Smooth muscle cell of the brain vasculature (primary cell): ENCODE measurements at regions not wholly inside any gene's neighbourhood (a gene's known extent, or its start where the extent isn't known, plus 50 kb on each side); places are given as distances from the start of the nearest gene placed in this dataset.

ENCODE experiments used
- DNase-seq: peaks from one replicate; pipeline ENCODE4 v3.0.0-alpha.2; 2012; ENCODE audit warnings: low read depth, low spot score

DNA sequence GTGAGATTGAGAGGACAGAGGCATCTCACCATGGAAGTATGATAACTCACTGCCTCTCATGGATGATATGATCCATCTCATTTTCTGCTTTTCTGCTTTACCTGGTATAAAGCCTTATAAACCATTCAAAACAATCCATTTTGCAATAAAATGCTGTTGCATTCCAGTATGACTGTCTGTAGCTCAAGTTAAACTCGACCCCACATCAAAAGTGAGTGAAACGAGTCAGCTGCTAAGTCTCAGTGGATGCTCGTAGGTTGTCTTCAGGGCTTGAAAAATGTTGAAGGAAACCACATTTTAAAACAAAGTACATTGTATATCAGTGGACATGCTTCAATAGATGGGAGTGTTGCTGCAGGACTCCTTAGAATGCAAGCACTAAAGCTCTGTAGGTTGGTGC, 839.0 kb downstream of the TUSC7 start:
- DNase-seq = no peak

GRCh38 chr3:117549716-117550115, 840.1 kb downstream of the TUSC7 start:
- DNase-seq = no peak

DNA sequence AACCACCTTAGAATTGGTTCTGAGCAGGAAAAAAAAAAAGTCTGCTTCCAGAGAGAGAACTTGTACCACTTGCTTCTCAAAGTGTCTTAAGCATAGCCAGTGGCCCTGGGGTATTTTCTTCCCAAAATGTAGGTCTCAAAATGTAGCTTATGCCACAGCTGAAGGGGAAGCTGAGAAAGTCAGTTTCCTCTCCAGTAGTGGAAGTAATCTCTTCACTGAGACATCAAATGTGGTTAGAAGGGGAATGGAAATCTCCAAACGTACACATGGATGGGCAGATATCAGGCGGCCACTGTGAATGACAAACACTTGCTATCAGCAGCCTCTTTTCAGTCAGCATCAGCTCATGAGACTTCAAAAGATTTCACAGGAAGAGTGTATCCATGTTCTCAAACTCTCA, 841.2 kb downstream of the TUSC7 start:
- DNase-seq = no peak

- no peak for DNase-seq
Observed at GRCh38 chr3:117553461-117553860, 843.9 kb downstream of the TUSC7 start.

- DNase-seq = no peak
Observed at GRCh38 chr3:117556646-117557407, 847.2 kb downstream of the TUSC7 start.

- DNase-seq = no peak
Observed at GRCh38 chr3:117557464-117558090, 848.0 kb downstream of the TUSC7 start.

- no peak for DNase-seq
Observed at GRCh38 chr3:117558681-117559080, 849.1 kb downstream of the TUSC7 start.

DNA sequence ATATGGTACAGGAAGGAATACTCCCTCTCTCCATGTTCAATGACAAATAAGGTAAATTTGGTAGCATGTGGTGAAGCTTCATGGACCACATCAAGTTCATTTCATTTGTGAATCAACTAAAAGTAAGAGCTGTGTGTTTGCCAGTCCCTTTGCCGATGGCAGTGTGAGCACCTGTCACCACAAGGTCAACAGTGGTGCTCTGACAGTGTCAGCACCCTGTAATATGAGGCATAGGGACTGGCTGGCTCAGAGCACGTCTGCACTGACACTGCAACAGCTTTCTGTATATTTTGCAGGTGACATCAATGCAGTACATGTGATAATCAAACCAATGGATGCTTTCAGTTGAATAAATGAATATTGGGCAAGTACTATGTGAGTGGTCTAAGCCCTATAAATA, 852.4 kb downstream of the TUSC7 start:
- no peak for DNase-seq

DNA sequence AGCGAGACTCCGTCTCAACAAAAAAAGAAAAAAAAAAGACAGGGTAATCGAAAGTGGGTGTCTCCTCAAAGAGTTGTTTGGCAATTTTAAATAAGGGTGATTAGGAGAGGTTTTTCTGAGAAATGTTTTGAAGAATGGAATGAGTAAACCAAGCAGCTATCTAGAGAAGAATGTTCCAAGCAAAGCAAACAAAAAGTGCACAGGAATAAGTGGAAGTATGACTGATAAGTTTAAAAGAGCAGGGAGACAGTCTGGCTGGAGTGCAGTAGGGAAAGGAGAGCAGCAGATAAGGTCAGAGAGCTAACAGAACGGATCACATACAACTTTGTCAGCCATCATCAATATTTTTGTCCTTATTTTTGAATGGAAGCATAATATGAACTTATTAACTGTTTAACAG, 853.5 kb downstream of the TUSC7 start:
- DNase-seq = no peak

DNA sequence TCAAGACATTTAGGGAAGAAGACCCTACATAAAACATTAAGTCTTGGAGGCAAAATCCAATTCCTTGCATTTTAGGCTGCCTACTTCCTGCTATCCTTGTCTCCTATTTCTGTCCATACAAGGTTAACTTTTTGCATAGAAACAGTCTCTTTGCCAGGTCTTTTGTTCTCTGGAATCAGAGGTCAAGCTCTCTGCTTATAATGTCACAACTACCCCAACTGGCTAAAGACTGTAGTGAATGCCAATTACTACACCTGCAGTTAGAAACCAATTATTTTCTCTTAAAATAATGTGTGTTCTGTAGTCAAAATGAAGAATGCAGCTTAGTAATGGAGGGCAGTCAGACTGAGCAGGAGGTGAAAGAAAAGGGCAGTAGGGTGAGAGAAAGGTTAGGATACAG, 856.2 kb downstream of the TUSC7 start:
- no peak for DNase-seq

DNA sequence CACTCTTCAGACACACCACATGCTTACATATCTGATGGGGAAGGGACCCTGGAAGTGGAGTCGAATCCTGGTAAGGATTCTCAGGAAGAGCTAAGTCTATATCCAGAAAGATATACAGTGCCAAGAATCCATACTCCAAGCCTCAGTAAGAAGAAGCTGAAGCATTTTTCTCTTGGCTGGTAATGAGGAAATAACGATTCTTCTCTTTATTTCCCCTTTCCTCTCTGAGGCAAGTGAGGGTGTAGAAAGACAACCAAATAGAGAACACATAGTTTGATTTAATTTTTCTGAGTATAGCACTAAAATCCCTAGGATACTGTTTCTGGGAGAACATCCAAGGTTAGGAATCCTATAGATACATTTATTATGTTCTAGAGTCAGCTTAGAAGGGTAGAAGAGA, 857.3 kb downstream of the TUSC7 start:
- no peak for DNase-seq

GRCh38 chr3:117567382-117567781, 857.8 kb downstream of the TUSC7 start:
- no peak for DNase-seq

- no peak for DNase-seq
Observed at GRCh38 chr3:117567906-117568305, 858.3 kb downstream of the TUSC7 start.

GRCh38 chr3:117572786-117573185, 863.2 kb downstream of the TUSC7 start:
- DNase-seq = no peak

DNA sequence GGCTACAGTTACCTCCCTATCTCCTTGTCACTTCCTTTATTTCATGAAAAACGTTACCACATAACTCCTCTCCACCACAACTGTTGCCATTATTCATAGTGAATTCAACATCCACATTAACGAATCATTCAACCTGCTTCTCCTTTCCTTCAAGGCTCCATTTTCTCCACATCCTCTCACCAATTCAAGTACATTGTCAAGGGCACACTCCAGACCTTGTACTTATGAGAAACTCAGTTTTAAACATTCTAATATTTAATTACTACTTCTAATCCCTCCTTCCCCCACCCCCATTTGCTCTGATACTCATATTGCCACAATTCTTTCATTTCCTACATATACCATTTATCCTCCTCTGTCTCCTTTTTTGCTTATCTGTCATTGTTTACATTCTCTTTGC, 871.2 kb downstream of the TUSC7 start:
- no peak for DNase-seq

- DNase-seq = no peak
Observed at GRCh38 chr3:117586161-117586560, 876.6 kb downstream of the TUSC7 start.

DNA sequence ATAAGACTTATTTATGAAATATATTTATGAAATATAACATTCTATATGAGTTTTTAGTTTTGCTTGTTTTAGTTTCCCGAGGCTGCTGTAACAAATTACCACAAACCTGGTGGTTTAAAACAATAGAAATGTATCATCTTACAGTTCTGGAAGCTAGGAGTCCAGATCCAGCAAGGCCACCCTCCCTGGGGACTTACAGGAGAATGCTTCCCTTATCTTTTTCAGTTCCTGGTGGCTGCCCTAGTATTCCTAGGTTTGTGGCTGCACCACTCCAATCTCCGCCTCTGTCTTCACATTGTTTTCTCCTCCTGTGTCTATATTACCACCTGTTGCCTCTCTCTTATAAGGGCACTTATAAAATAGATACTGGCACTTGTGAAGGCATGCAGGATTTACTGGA, 877.8 kb downstream of the TUSC7 start:
- DNase-seq = no peak

DNA sequence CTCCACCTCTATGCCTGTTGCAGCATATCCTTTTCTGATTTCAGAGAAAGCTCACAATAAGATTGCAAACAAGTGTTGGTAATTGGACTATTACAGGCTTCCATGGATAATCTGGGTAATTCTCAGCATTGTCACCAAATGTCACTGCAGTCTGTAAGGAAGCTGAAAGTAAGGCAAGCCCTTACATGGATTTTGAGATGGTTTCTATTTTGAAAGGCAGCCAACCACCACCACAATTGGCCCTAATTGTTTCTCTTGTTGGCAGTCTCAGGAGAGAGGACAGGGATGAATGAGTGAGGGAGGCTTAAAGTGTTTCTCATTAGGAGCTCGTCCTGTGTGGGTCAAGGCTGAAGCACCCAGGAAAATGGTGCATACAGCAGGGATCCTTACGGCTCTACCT, 879.9 kb downstream of the TUSC7 start:
- no peak for DNase-seq

DNA sequence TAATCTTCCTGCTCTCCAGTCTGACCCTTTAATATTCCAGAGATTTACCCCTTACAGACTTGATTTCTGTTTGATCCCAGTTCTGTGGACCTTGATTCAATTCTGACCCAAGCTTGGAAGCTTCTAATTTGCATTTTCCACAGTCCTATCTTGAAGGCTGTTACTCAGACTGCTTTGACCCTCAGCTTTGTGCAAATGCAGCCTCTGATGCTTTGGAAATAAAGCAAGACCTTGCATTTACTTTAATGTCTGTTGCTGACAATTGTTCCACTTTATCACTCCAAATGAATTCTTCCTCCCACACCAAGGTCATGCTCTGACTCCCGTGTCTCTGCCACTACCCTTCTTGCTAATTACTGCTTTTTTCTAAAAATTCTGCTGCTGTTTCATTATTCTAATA, 886.0 kb downstream of the TUSC7 start:
- no peak for DNase-seq

DNA sequence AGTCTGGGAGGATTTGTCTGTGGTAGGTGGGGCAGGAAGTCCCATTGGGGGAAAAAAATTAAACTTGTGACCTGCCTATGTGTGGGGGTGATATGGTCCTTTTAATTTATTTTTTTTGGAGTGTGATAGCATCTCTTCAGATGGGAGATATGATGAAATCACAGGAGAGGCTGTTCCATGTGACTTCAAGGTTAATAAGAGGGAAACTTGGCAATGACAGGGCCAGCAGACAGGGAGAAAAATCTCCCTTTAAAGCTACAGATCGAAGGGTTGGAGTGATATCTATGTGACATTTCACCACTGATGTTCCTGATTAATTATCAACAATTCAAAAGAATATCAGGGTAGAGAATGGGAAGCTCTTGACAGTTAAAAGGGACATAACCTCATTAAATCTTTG, 886.9 kb downstream of the TUSC7 start:
- no peak for DNase-seq

GRCh38 chr3:117597865-117598264, 888.3 kb downstream of the TUSC7 start:
- DNase-seq = no peak

GRCh38 chr3:117600112-117600511, 890.5 kb downstream of the TUSC7 start:
- DNase-seq = no peak

DNA sequence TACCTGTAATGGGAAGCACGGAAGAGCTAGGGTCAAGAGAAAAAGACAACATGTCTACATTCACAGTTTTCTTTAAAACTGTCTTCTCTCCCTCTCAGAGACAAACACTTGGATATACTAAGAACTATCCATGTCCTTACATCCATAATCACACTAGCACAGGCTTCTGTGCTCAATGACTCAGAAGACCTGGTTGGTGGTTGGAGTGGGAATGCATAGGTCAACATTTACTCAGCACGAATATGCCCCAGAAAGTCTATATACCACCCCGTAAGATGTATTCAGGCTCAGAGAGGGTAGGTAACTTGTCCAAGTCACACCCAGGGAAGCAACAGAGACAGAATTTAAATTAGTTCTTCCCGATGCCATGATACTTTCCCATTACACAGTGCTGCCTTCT, 891.1 kb downstream of the TUSC7 start:
- DNase-seq = no peak
